Fibroblast of lung (primary cell): ENCODE measurements at regions not wholly inside any gene's neighbourhood (a gene's known extent, or its start where the extent isn't known, plus 50 kb on each side); places are given as distances from the start of the nearest gene placed in this dataset.

Source experiments
- DNase-seq, 2 donors: peaks; one replicate each; pipeline versions ENCODE4 v3.0.0 to v3.0.0-alpha.2; 2010; ENCODE audit warnings: low read depth in 2 of 2
- H2AFZ ChIP-seq: 2 replicates; pipeline ENCODE4 v1.5.1; 2012; ENCODE audit warnings: low read length, control low read depth, inconsistent platforms
- H3K27ac ChIP-seq: 2 replicates; pipeline ENCODE4 v1.5.1; 2011; ENCODE audit warnings: low read length, control low read depth; ENCODE audit not compliant: insufficient read depth
- H3K27me3 ChIP-seq: 2 replicates; pipeline ENCODE4 v1.5.1; 2011; ENCODE audit warnings: mild to moderate bottlenecking, low read length; ENCODE audit not compliant: control insufficient read depth, insufficient read depth
- H3K36me3 ChIP-seq: 2 replicates; pipeline ENCODE4 v1.5.1; 2011; ENCODE audit warnings: low read length; ENCODE audit not compliant: control insufficient read depth, insufficient read depth
- H3K4me1 ChIP-seq: 2 replicates; pipeline ENCODE4 v1.5.1; 2011; ENCODE audit warnings: low read length; ENCODE audit not compliant: control insufficient read depth, insufficient read depth; ENCODE audit errors: extremely low read depth
- H3K4me2 ChIP-seq: 2 replicates; pipeline ENCODE4 v1.5.1; 2011; ENCODE audit warnings: low read length, control low read depth; ENCODE audit not compliant: insufficient read depth; ENCODE audit errors: extremely low read depth
- H3K4me3 ChIP-seq, 4 experiments: fragments of 200-600 bp in 1 of 4; sonication (generic) in 1 of 4; replicated peaks in 1 of 4; 2 replicates each; pipeline ENCODE4 v1.5.1; 2011 to 2016; ENCODE audit warnings: low read length in 4 of 4, low read depth in 3 of 4, mild to moderate bottlenecking in 3 of 4, control low read depth in 2 of 4, inconsistent platforms in 1 of 4, mixed read lengths in 1 of 4; ENCODE audit not compliant: insufficient read depth in 1 of 4; ENCODE audit errors: control extremely low read depth in 1 of 4
- H3K79me2 ChIP-seq: 2 replicates; pipeline ENCODE4 v1.5.1; 2012; ENCODE audit warnings: mild to moderate bottlenecking, low read length, inconsistent platforms; ENCODE audit not compliant: control insufficient read depth, insufficient read depth
- H3K9ac ChIP-seq: 2 replicates; pipeline ENCODE4 v1.5.1; 2011; ENCODE audit warnings: mild to moderate bottlenecking, low read length, control low read depth; ENCODE audit not compliant: insufficient read depth
- H3K9me3 ChIP-seq: 2 replicates; pipeline ENCODE4 v1.5.1; 2012; ENCODE audit warnings: low read depth, low read length; ENCODE audit not compliant: control insufficient read depth, insufficient read depth
- H4K20me1 ChIP-seq: 2 replicates; pipeline ENCODE4 v1.5.1; 2011; ENCODE audit warnings: low read length; ENCODE audit not compliant: control insufficient read depth, insufficient read depth; ENCODE audit errors: extremely low read depth
- EZH2 ChIP-seq: IDR thresholded peaks from 2 replicates; pipeline ENCODE4 v1.5.1; 2012; ENCODE audit warnings: low read length, control low read depth, mild to moderate bottlenecking; ENCODE audit errors: missing control alignments
- TF ChIP-seq, protein P1 (sequence below), 2 donors: IDR thresholded peaks in 1 of 2; conservative IDR thresholded peaks in 1 of 2; 1 replicate in 1 of 2; 2 replicates in 1 of 2; pipeline ENCODE4 v1.5.1; 2011 to 2012; ENCODE audit warnings: low read length in 2 of 2, control low read depth in 1 of 2, inconsistent platforms in 1 of 2, low read depth in 1 of 2, mild to moderate bottlenecking in 1 of 2

DNA sequence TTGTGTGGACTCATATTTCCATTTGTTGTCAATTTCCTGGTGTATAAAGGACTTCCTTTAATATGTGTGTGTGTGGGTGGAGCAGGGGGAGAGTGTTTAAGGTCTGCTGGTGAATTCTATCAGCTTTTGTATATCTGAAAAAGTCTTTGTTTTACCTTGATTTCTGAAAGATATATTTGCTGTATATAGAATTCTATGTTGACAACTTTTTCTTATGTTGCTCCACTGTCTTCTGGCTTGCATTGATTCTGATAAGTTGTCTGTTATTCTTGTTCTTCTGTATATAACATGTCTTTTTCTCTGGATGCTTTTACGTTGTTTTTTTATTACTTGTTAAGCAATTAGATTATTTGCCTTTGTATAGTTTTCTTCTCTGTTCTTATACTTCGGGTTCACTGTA lies 90.0 kb upstream of the CEP162 start:
- no peaks in the 10 kb centered on the region for H3K9me3 ChIP-seq
- no peak overlapping the region for H3K4me2 ChIP-seq
- H3K4me3 ChIP-seq = no peak overlapping the region
- H2AFZ ChIP-seq = no peak overlapping the region
- no peak overlapping the region for H3K9ac ChIP-seq
- no peaks in the 10 kb centered on the region for H3K27me3 ChIP-seq
- H3K27ac ChIP-seq = no peak overlapping the region
- no peaks in the 10 kb centered on the region for H3K4me1 ChIP-seq
- H3K79me2 ChIP-seq = no peaks in the 10 kb centered on the region
- no peaks in the 10 kb centered on the region for H4K20me1 ChIP-seq
- no peak for DNase-seq
- H3K36me3 ChIP-seq = no peaks in the 10 kb centered on the region
- no peak for TF ChIP-seq EZH2
- TF ChIP-seq, protein P1, sequence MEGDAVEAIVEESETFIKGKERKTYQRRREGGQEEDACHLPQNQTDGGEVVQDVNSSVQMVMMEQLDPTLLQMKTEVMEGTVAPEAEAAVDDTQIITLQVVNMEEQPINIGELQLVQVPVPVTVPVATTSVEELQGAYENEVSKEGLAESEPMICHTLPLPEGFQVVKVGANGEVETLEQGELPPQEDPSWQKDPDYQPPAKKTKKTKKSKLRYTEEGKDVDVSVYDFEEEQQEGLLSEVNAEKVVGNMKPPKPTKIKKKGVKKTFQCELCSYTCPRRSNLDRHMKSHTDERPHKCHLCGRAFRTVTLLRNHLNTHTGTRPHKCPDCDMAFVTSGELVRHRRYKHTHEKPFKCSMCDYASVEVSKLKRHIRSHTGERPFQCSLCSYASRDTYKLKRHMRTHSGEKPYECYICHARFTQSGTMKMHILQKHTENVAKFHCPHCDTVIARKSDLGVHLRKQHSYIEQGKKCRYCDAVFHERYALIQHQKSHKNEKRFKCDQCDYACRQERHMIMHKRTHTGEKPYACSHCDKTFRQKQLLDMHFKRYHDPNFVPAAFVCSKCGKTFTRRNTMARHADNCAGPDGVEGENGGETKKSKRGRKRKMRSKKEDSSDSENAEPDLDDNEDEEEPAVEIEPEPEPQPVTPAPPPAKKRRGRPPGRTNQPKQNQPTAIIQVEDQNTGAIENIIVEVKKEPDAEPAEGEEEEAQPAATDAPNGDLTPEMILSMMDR (conservative IDR thresholded peaks at IDR 0.05 in 1 of 2, IDR thresholded peaks at IDR 0.05 in 1 of 2; ENCODE audit: low read depth in 1 of 2, low read length in 2 of 2) = no peak

DNA sequence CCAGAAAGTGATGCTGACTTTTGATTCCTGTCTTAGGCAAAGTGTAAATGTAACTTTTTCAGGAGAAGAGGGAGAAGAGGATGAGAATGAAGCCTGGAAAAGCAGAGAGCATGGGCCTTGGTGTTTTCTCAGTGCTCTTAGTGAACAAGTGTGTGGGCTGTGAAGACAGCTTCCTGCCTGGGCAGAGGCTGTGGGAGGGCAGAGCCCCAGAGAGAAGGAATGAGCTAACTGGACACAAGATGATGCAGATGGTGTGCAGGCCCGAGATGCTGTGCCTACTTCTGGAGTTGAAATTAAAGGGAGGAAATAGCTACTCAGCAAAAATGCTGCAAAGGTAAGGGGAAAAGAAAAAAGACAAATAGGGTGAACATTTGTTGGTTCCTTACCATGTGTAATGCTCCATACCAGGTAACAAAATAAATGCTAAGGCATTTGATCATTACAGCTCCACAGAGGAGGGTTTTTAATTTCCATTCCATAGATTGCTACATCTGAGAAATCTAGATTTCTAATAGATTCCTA lies 87.0 kb upstream of the CEP162 start:
- DNase-seq = no peak
- no peak overlapping the region for H3K9ac ChIP-seq
- no peaks in the 10 kb centered on the region for H3K4me1 ChIP-seq
- H3K27me3 ChIP-seq = no peaks in the 10 kb centered on the region
- no peaks in the 10 kb centered on the region for H3K79me2 ChIP-seq
- no peak overlapping the region for H2AFZ ChIP-seq
- H3K36me3 ChIP-seq = no peaks in the 10 kb centered on the region
- H3K27ac ChIP-seq = no peak overlapping the region
- TF ChIP-seq, protein P1 (conservative IDR thresholded peaks at IDR 0.05 in 1 of 2, IDR thresholded peaks at IDR 0.05 in 1 of 2; ENCODE audit: low read depth in 1 of 2, low read length in 2 of 2) = no peak
- no peak for TF ChIP-seq EZH2
- H3K9me3 ChIP-seq = no peaks in the 10 kb centered on the region
- no peak overlapping the region for H3K4me2 ChIP-seq
- H4K20me1 ChIP-seq = no peaks in the 10 kb centered on the region
- no peak overlapping the region for H3K4me3 ChIP-seq

DNA sequence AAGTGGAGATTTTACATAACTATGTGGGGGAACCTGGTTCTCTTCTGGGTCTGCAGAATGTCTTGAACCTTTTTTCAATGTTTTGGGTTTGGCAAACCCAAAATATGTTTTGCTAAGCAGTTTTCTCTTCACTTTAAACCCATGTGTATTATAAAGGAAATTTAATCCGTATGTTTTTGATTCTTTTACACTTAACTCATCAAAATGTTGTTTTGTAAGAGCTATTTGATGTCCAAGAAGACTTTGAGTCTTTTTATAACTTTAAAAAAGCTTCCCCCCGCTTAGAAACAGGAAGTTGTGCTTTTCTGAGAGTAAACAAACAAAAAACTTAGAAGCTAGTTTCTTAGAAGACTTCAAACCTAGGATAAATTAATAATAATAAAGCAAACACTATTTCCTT lies 81.9 kb upstream of the CEP162 start:
- Histone ChIP-seq H3K4me2 (no peak overlapping the region), H3K27me3 (no peaks in the 10 kb centered on the region), H3K27ac (no peak overlapping the region), H4K20me1 (no peaks in the 10 kb centered on the region), H2AFZ (no peak overlapping the region), H3K4me3 (no peak overlapping the region), H3K4me1 (no peaks in the 10 kb centered on the region), H3K9me3 (no peaks in the 10 kb centered on the region), H3K9ac (no peak overlapping the region), H3K36me3 (no peaks in the 10 kb centered on the region), H3K79me2 (no peaks in the 10 kb centered on the region)
- no peak for DNase-seq
- TF ChIP-seq, protein P1 (conservative IDR thresholded peaks at IDR 0.05 in 1 of 2, IDR thresholded peaks at IDR 0.05 in 1 of 2; ENCODE audit: low read depth in 1 of 2, low read length in 2 of 2) = no peak
- TF ChIP-seq EZH2 = no peak
